HepG2 (cell line): ENCODE measurements at regions not wholly inside any gene's neighbourhood (a gene's known extent, or its start where the extent isn't known, plus 50 kb on each side); places are given as distances from the start of the nearest gene placed in this dataset.

Source experiments
- ATAC-seq: fragments of 200-7000 bp; cut with Tn5 transposase; 3 replicates; pipeline ENCODE4 v1.9.1; 2020; ENCODE audit warnings: mild to moderate bottlenecking, moderate library complexity
- BruUV-seq: library from RNA; stranded (reverse); fragments of 400-500 nt; replicated peaks from 2 replicates; lab custom pipeline; 2021; lab: Mats Ljungman, UMichigan
- CTCF ChIA-PET: fragments of 300-600 bp; formaldehyde crosslinking; extraction: SDS; loops from one replicate; lab custom pipeline; 2021; ENCODE audit warnings: low total read pairs, inconsistent platforms, low intra/inter-chr PET ratio; lab: Yijun Ruan, JAX
- POLR2A ChIA-PET: fragments of 350-600 bp; sonication (Branson Sonifier 250); formaldehyde crosslinking; loops from one replicate; lab custom pipeline; 2020; ENCODE audit warnings: antibody characterized with exemption, inconsistent platforms; lab: Yijun Ruan, JAX
- DNase-seq: peaks from one replicate; pipeline ENCODE4 v3.0.0-alpha.2; 2015; ENCODE audit warnings: low spot score
- FAIRE-seq: peaks from 3 replicates; lab custom pipeline; 2011; peaks lifted over from hg19 to GRCh38; lab: Jason Lieb, UNC
- H2AFZ ChIP-seq: one replicate; pipeline ENCODE4 v1.6.1; 2011; ENCODE audit warnings: low read length, inconsistent platforms
- H3K27ac ChIP-seq: fragments of 300-600 bp; 3 replicates; pipeline ENCODE4 v1.8.0; 2011; ENCODE audit warnings: mixed run types, mild to moderate bottlenecking, mixed read lengths, low read length, inconsistent platforms; ENCODE audit not compliant: insufficient read depth; ENCODE audit errors: extremely low read length
- H3K27me3 ChIP-seq, 2 experiments: fragments of 200-600 bp in 1 of 2; 2 replicates in 1 of 2; 3 replicates in 1 of 2; pipeline versions ENCODE4 v1.6.0 to v1.8.0; 2011; ENCODE audit warnings: low read length in 2 of 2, mild to moderate bottlenecking in 2 of 2, moderate library complexity in 2 of 2, inconsistent platforms in 1 of 2; ENCODE audit not compliant: insufficient read depth in 2 of 2, control insufficient read depth in 1 of 2
- H3K36me3 ChIP-seq, 2 experiments: fragments of 200-600 bp in 1 of 2; replicated peaks in 1 of 2; 2 replicates in 1 of 2; 3 replicates in 1 of 2; pipeline versions ENCODE4 v1.5.1 to v1.8.0; 2011; ENCODE audit warnings: low read length in 2 of 2, inconsistent platforms in 1 of 2; ENCODE audit not compliant: insufficient read depth in 2 of 2, control insufficient read depth in 1 of 2
- H3K4me1 ChIP-seq: 2 replicates; pipeline ENCODE4 v1.5.1; 2012; ENCODE audit warnings: low read length, inconsistent platforms; ENCODE audit not compliant: insufficient read depth
- H3K4me2 ChIP-seq: 2 replicates; pipeline ENCODE4 v1.6.0; 2011; ENCODE audit warnings: low read depth, low read length, inconsistent platforms
- H3K4me3 ChIP-seq, 3 experiments: fragments of 200-600 bp in 1 of 3; sonication (generic), shearing (Covaris generic) in 1 of 3; replicated peaks in 1 of 3; 2 replicates each; pipeline ENCODE4 v1.5.1; 2011 to 2016; ENCODE audit warnings: low read length in 3 of 3, inconsistent platforms in 2 of 3, low read depth in 2 of 3, mild to moderate bottlenecking in 2 of 3, control low read depth in 1 of 3, mixed read lengths in 1 of 3; ENCODE audit not compliant: insufficient read depth in 1 of 3
- H3K79me2 ChIP-seq: one replicate; pipeline ENCODE4 v1.6.1; 2011; ENCODE audit warnings: low read length, inconsistent platforms; ENCODE audit not compliant: insufficient read depth
- H3K9ac ChIP-seq: 2 replicates; pipeline ENCODE4 v1.6.0; 2011; ENCODE audit warnings: mild to moderate bottlenecking, low read depth, low read length, inconsistent platforms; ENCODE audit not compliant: insufficient read depth
- H3K9me3 ChIP-seq: 2 replicates; pipeline ENCODE4 v1.5.1; 2012; ENCODE audit warnings: mild to moderate bottlenecking, low read length
- H4K20me1 ChIP-seq: 2 replicates; pipeline ENCODE4 v1.6.0; 2011; ENCODE audit warnings: inconsistent platforms, mild to moderate bottlenecking, low read length, moderate library complexity; ENCODE audit not compliant: insufficient read depth
- CC2D1A ChIP-seq: sonication (generic); formaldehyde crosslinking; IDR thresholded peaks from 2 replicates; pipeline ENCODE4 v1.8.1; 2023; ENCODE audit warnings: mild to moderate bottlenecking, missing genetic modification reagents
- CHD2 ChIP-seq: IDR thresholded peaks from 2 replicates; pipeline ENCODE4 v1.6.1; 2011; ENCODE audit warnings: low read depth, low read length, improper control_type of control experiment
- GPBP1L1 ChIP-seq: sonication (generic); formaldehyde crosslinking; IDR thresholded peaks from 2 replicates; pipeline ENCODE4 v1.5.0; 2020; ENCODE audit warnings: mild to moderate bottlenecking, missing genetic modification reagents
- IKZF4 ChIP-seq: sonication (generic); formaldehyde crosslinking; IDR thresholded peaks from 2 replicates; pipeline ENCODE4 v1.5.1; 2020; ENCODE audit warnings: borderline replicate concordance, mild to moderate bottlenecking, low read depth, missing genetic modification reagents; ENCODE audit errors: not compliant biosample characterization
- JDP2 ChIP-seq: sonication (generic); formaldehyde crosslinking; IDR thresholded peaks from 2 replicates; pipeline ENCODE4 v1.8.1; 2022; ENCODE audit warnings: missing genetic modification reagents, borderline replicate concordance
- RORA ChIP-seq: sonication (generic); formaldehyde crosslinking; IDR thresholded peaks from 2 replicates; pipeline ENCODE4 v1.5.0; 2020; ENCODE audit warnings: mild to moderate bottlenecking, missing genetic modification reagents, moderate library complexity
- SIX4 ChIP-seq: sonication (generic); formaldehyde crosslinking; IDR thresholded peaks from 2 replicates; pipeline ENCODE4 v1.4.0; 2020; ENCODE audit warnings: missing genetic modification reagents
- ZNF251 ChIP-seq: sonication (generic); formaldehyde crosslinking; IDR thresholded peaks from 2 replicates; pipeline ENCODE4 v1.9.0; 2021; ENCODE audit warnings: mild to moderate bottlenecking, missing genetic modification reagents
- ZNF281 ChIP-seq: sonication (generic); formaldehyde crosslinking; IDR thresholded peaks from 2 replicates; pipeline ENCODE4 v1.4.0; 2020; ENCODE audit warnings: missing genetic modification reagents, borderline replicate concordance
- ZNF431 ChIP-seq: sonication (generic); formaldehyde crosslinking; IDR thresholded peaks from 2 replicates; pipeline ENCODE4 v1.9.0; 2022; ENCODE audit warnings: missing genetic modification reagents, low read depth, mild to moderate bottlenecking, borderline replicate concordance
- ZNF660 ChIP-seq: sonication (generic); formaldehyde crosslinking; IDR thresholded peaks from 2 replicates; pipeline ENCODE4 v1.5.1; 2020; ENCODE audit warnings: mild to moderate bottlenecking, low read depth, missing genetic modification reagents, borderline replicate concordance
- ZNF816 ChIP-seq: sonication (generic); formaldehyde crosslinking; IDR thresholded peaks from 2 replicates; pipeline ENCODE4 v1.8.0; 2022; ENCODE audit warnings: missing genetic modification reagents, mild to moderate bottlenecking, borderline replicate concordance
- WGBS: methylation state at CpG from one replicate; pipeline ENCODE4 v1.1.6; 2017; ENCODE audit warnings: low lambda C conversion rate; 5-methylcytosine and 5-hydroxymethylcytosine counted together
- in situ Hi-C: cut with HindIII; loops from 2 replicates; pipeline ENCODE4 v1.10.0; 2017; ENCODE audit warnings: low pct_unique_long_range_greater_than_20kb; ENCODE audit not compliant: extremely low pct_ligation_motif_present
- intact Hi-C: fragments of 100-400 bp; cut with micrococcal nuclease; formaldehyde crosslinking; loops from one replicate; pipeline ENCODE4 v1.10.0; 2022; ENCODE audit not compliant: unreplicated experiment
- TF ChIP-seq, protein P1 (sequence below): sonication (generic); formaldehyde crosslinking; IDR thresholded peaks from 2 replicates; pipeline ENCODE4 v1.4.0; 2020; ENCODE audit warnings: mild to moderate bottlenecking, missing genetic modification reagents

- TF ChIP-seq CC2D1A (CRISPR knock-in tag) (no peak), JDP2 (CRISPR knock-in tag) (no peak), ZNF431 (CRISPR knock-in tag) (no peak), IKZF4 (CRISPR knock-in tag) (no peak)
- TF ChIP-seq, protein P1, sequence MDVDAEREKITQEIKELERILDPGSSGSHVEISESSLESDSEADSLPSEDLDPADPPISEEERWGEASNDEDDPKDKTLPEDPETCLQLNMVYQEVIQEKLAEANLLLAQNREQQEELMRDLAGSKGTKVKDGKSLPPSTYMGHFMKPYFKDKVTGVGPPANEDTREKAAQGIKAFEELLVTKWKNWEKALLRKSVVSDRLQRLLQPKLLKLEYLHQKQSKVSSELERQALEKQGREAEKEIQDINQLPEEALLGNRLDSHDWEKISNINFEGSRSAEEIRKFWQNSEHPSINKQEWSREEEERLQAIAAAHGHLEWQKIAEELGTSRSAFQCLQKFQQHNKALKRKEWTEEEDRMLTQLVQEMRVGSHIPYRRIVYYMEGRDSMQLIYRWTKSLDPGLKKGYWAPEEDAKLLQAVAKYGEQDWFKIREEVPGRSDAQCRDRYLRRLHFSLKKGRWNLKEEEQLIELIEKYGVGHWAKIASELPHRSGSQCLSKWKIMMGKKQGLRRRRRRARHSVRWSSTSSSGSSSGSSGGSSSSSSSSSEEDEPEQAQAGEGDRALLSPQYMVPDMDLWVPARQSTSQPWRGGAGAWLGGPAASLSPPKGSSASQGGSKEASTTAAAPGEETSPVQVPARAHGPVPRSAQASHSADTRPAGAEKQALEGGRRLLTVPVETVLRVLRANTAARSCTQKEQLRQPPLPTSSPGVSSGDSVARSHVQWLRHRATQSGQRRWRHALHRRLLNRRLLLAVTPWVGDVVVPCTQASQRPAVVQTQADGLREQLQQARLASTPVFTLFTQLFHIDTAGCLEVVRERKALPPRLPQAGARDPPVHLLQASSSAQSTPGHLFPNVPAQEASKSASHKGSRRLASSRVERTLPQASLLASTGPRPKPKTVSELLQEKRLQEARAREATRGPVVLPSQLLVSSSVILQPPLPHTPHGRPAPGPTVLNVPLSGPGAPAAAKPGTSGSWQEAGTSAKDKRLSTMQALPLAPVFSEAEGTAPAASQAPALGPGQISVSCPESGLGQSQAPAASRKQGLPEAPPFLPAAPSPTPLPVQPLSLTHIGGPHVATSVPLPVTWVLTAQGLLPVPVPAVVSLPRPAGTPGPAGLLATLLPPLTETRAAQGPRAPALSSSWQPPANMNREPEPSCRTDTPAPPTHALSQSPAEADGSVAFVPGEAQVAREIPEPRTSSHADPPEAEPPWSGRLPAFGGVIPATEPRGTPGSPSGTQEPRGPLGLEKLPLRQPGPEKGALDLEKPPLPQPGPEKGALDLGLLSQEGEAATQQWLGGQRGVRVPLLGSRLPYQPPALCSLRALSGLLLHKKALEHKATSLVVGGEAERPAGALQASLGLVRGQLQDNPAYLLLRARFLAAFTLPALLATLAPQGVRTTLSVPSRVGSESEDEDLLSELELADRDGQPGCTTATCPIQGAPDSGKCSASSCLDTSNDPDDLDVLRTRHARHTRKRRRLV (CRISPR knock-in tag) = no peak
Observed at GRCh38 chr10:52853704-52854103, 81.1 kb upstream of the MBL2 start (continued).

- no TSS peak for BruUV-seq
- Histone ChIP-seq H3K79me2 (no peaks in the 10 kb centered on the region), H3K9ac (no peak overlapping the region), H3K4me2 (no peak overlapping the region), H3K36me3 (no peaks in the 10 kb centered on the region), H4K20me1 (no peaks in the 10 kb centered on the region), H3K4me1 (no peaks in the 10 kb centered on the region), H3K9me3 (0 out of 2 replicates have a peak, but pooled peaks cover 11% of the 10 kb centered on the region), H3K4me3 (no peak overlapping the region), H3K27ac (no peak overlapping the region), H3K27me3 (no peaks in the 10 kb centered on the region), H2AFZ (no peak overlapping the region)
- DNase-seq = no peak
- intact Hi-C loops = no loop called here
- ChIA-PET POLR2A (no interaction called here), CTCF (no interaction called here)
- ATAC-seq = no peak
- in situ Hi-C loops = no loop called here
- WGBS = 41% methylated on average over 2 of the region's 2 CpGs
- FAIRE-seq = no peak
- TF ChIP-seq ZNF281 (CRISPR knock-in tag) (no peak), GPBP1L1 (CRISPR knock-in tag) (no peak), ZNF251 (no peak), ZNF816 (CRISPR knock-in tag) (no peak), RORA (CRISPR knock-in tag) (no peak), SIX4 (CRISPR knock-in tag) (no peak), ZNF660 (CRISPR knock-in tag) (no peak), CHD2 (no peak)
Observed at GRCh38 chr10:52836816-52837215, 64.2 kb upstream of the MBL2 start.
